ENCODE measurements at regions not wholly inside any gene's neighbourhood (a gene's known extent, or its start where the extent isn't known, plus 50 kb on each side); places are given as distances from the start of the nearest gene placed in this dataset.

DNA sequence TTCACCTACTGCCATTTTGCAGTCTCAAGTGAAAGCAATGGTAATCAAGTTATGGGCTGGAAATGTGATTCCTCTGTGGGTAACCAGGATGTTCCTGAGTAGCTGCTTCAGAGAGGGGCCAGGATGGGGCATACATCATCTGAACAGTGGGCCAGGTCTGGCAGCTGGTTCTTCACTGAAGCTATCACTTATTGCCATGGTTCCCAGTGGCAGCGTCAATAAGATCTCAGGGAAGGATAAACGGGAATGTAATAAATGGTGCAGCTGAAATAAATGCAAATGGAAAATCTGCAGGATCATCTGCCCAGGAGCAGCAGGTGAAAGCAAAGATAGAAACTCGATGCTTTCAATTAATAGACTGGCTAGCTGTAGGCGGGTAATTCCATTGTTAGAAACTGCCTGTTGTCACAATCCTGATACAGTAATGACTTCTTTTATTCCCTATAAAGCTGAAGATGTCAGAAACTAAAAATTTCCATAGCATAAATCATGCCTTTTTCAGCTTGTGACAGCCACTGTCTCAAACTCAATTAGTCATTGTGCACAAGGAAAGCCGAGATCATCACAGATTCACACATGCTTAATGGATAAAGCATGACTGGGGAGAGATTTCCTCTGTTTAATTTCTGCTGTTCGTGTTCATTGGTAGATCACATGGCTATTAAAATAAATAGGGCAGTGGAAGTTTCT, 56.2 kb upstream of the CCDC85A start:
- Histone ChIP-seq H3K27me3 (ENCODE audit: control insufficient read depth, insufficient read depth, low read length) (peaks cover 2% of the 10 kb centered on the region), H3K4me3 (ENCODE audit: low read depth, low read length) (no peak overlapping the region), H3K36me3 (ENCODE audit: control insufficient read depth, insufficient read depth, low read length) (no peaks in the 10 kb centered on the region)
- no peak for TF ChIP-seq CTCF (IDR thresholded peaks at IDR 0.05; ENCODE audit: insufficient read depth, low read length, severe bottlenecking)
- DNase-seq (ENCODE audit: low read depth): peak; percentile 6
- FAIRE-seq: no peak

DNA sequence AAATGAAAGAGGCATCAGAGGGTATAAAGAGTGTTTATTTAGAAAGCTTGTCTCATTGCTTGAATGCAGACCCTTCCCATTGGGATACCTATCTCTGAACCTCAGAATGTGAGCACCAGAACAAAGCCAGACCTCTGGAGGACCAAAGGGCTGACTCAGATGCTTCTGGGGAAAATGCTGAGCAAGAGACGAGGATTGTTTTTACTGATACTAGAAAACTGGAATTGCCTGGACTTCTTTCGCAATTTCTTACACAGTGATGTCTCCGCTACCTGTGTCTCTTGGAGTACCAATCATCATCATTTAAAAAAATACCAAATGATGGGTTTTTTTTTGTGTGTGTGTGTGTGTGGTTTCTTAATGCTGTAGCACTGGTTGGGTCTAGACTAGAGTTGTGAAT, 55.6 kb upstream of the CCDC85A start:
- FAIRE-seq: no peak
- DNase-seq (ENCODE audit: low read depth): peak; percentile 6
- H3K4me3 ChIP-seq (ENCODE audit: low read depth, low read length): no peak overlapping the region
- H3K27me3 ChIP-seq (ENCODE audit: control insufficient read depth, insufficient read depth, low read length): peaks cover 2% of the 10 kb centered on the region
- no peak for TF ChIP-seq CTCF (IDR thresholded peaks at IDR 0.05; ENCODE audit: insufficient read depth, low read length, severe bottlenecking)
- no peaks in the 10 kb centered on the region for H3K36me3 ChIP-seq (ENCODE audit: control insufficient read depth, insufficient read depth, low read length)

- Histone ChIP-seq H3K4me3 (ENCODE audit: low read depth, low read length) (no peak overlapping the region), H3K27me3 (ENCODE audit: control insufficient read depth, insufficient read depth, low read length) (peaks cover 2% of the 10 kb centered on the region), H3K36me3 (ENCODE audit: control insufficient read depth, insufficient read depth, low read length) (no peaks in the 10 kb centered on the region)
- DNase-seq (ENCODE audit: low read depth): peak; percentile 51
- TF ChIP-seq CTCF (IDR thresholded peaks at IDR 0.05; ENCODE audit: insufficient read depth, low read length, severe bottlenecking): peak; percentile 75
- no peak for FAIRE-seq
These were observed 53.2 kb upstream of the CCDC85A start for GRCh38 chr2:56130463-56131070.

DNA sequence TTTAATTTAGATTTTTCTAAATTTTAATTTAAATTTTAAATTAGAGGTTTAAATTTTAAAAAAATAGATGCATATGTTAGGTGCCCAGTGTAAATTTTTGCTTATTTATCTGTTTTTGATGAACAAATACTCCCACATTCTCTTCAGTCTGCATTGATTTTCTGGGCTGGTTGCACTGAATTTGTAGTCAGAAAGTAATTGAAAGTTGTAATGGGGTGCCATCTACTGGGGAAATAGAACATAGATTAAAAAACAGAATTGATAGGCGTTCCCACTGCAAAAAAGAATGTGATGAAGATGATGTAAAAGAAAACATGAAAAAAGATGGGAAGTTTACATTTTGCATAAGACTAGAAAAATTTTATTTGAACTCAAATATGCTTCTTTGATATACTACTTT, 51.7 kb upstream of the CCDC85A start:
- Histone ChIP-seq H3K27me3 (ENCODE audit: control insufficient read depth, insufficient read depth, low read length) (peaks cover 2% of the 10 kb centered on the region), H3K4me3 (ENCODE audit: low read depth, low read length) (no peak overlapping the region), H3K36me3 (ENCODE audit: control insufficient read depth, insufficient read depth, low read length) (no peaks in the 10 kb centered on the region)
- FAIRE-seq (no peak), DNase-seq (ENCODE audit: low read depth) (peak; percentile 41)
- TF ChIP-seq CTCF (IDR thresholded peaks at IDR 0.05; ENCODE audit: insufficient read depth, low read length, severe bottlenecking): peak; percentile 25

- Histone ChIP-seq H3K4me3 (ENCODE audit: low read depth, low read length) (no peak overlapping the region), H3K36me3 (ENCODE audit: control insufficient read depth, insufficient read depth, low read length) (no peaks in the 10 kb centered on the region), H3K27me3 (ENCODE audit: control insufficient read depth, insufficient read depth, low read length) (no peaks in the 10 kb centered on the region)
- FAIRE-seq (no peak), DNase-seq (ENCODE audit: low read depth) (no peak)
- no peak for TF ChIP-seq CTCF (IDR thresholded peaks at IDR 0.05; ENCODE audit: insufficient read depth, low read length, severe bottlenecking)
These were observed 50.3 kb upstream of the CCDC85A start for GRCh38 chr2:56133441-56133840.
